ENCODE measurements at regions not wholly inside any gene's neighbourhood (a gene's known extent, or its start where the extent isn't known, plus 50 kb on each side); places are given as distances from the start of the nearest gene placed in this dataset.

GRCh38 chr10:58016614-58017013, 251.1 kb downstream of the IPMK start:
- DNase-seq (ENCODE audit: insufficient read length, low spot score) (no peak), FAIRE-seq (no peak)
- TF ChIP-seq CTCF (IDR thresholded peaks at IDR 0.05; ENCODE audit: insufficient read depth, missing control alignments) = no peak

GRCh38 chr10:58014436-58014835, 253.3 kb downstream of the IPMK start:
- DNase-seq (ENCODE audit: insufficient read length, low spot score) (no peak), FAIRE-seq (no peak)
- TF ChIP-seq CTCF (IDR thresholded peaks at IDR 0.05; ENCODE audit: insufficient read depth, missing control alignments) = no peak

- FAIRE-seq (no peak), DNase-seq (ENCODE audit: insufficient read length, low spot score) (no peak)
- no peak for TF ChIP-seq CTCF (IDR thresholded peaks at IDR 0.05; ENCODE audit: insufficient read depth, missing control alignments)
These were observed 254.3 kb downstream of the IPMK start for GRCh38 chr10:58013406-58013805.

- DNase-seq (ENCODE audit: insufficient read length, low spot score) (no peak), FAIRE-seq (peak; percentile 11)
These were observed 257.5 kb downstream of the IPMK start for GRCh38 chr10:58010073-58010702.

GRCh38 chr10:58003945-58004344, 263.7 kb downstream of the IPMK start:
- no peak for FAIRE-seq
- DNase-seq (ENCODE audit: insufficient read length, low spot score) = no peak
- TF ChIP-seq CTCF (IDR thresholded peaks at IDR 0.05; ENCODE audit: insufficient read depth, missing control alignments) = no peak

More at GRCh38 chr10:58010073-58010702, 257.5 kb downstream of the IPMK start:
- TF ChIP-seq CTCF (IDR thresholded peaks at IDR 0.05; ENCODE audit: insufficient read depth, missing control alignments) = no peak

GRCh38 chr10:58001159-58001558, 266.5 kb downstream of the IPMK start:
- DNase-seq (ENCODE audit: insufficient read length, low spot score) (no peak), FAIRE-seq (no peak)
- no peak for TF ChIP-seq CTCF (IDR thresholded peaks at IDR 0.05; ENCODE audit: insufficient read depth, missing control alignments)

DNA sequence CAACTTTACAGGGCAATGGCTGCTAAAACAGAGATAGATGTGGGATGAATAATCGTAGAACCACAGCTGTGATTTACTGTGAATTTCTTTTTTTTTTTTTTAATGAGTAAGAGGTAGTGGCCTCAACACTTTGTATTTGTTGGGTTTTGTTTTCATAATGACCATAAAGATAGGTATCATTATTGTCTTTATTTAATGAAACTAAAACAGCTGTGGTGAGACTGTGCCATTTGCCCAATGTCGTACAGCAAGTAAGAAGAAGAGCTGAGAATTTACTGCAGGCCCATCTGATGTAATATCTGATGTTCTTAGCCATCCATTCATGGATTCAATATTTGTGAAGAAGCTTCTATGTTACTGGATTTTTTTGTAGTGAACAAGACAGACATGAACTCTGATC, 271.2 kb downstream of the IPMK start:
- FAIRE-seq (no peak), DNase-seq (ENCODE audit: insufficient read length, low spot score) (no peak)
- no peak for TF ChIP-seq CTCF (IDR thresholded peaks at IDR 0.05; ENCODE audit: insufficient read depth, missing control alignments)

Data from D721Med (cell line).